ENCODE measurements at regions not wholly inside any gene's neighbourhood (a gene's known extent, or its start where the extent isn't known, plus 50 kb on each side); places are given as distances from the start of the nearest gene placed in this dataset.
"Not testable (repeated sequence)": the region's sequence is repeated elsewhere in the genome, so short reads cannot be mapped to it uniquely, and the experiment has no call there.

- CTCF ChIA-PET = interaction anchor here (0.5 kb wide), 1 partner anchor 510 kb away, joined by 4 read pairs; no protein-coding TSS in a partner anchor
- intact Hi-C loops (cut with micrococcal nuclease; ENCODE audit: unreplicated experiment) = loop anchor here (2.0 kb wide), 1 partner anchor 699 kb away; no protein-coding TSS in a partner anchor
- DNase-seq (ENCODE audit: low spot score) = peak; percentile 28
Observed at GRCh38 chrX:131675596-131676194, 131.8 kb downstream of the OR13H1 start.

GRCh38 chrX:131677655-131678628 lies 134.1 kb downstream of the OR13H1 start:
- H3K36me3 ChIP-seq (ENCODE audit: insufficient read depth, low read length, poor library complexity, severe bottlenecking) = no peaks in the 10 kb centered on the region
- ChIA-PET CTCF (no interaction called here), POLR2A (ENCODE audit: low non-redundant PET) (interaction anchor here (0.5 kb wide), 1 partner anchor 707 kb away, joined by 3 read pairs; no protein-coding TSS in a partner anchor)
- DNase-seq (ENCODE audit: low spot score) = peak; percentile 47
- intact Hi-C loops (cut with micrococcal nuclease; ENCODE audit: unreplicated experiment) = loop anchor here (2.0 kb wide), 1 partner anchor 701 kb away; no protein-coding TSS in a partner anchor
- TF ChIP-seq CTCF (conservative IDR thresholded peaks at IDR 0.05; ENCODE audit: low read depth, low read length) (peak; percentile 80), EZH2 (IDR thresholded peaks at IDR 0.05; ENCODE audit: borderline replicate concordance, low read depth, low read length, poor library complexity, severe bottlenecking) (no peak)
- H3K27ac ChIP-seq (ENCODE audit: low read depth, low read length, poor library complexity, severe bottlenecking) = no peak overlapping the region
- no peaks in the 10 kb centered on the region for H3K27me3 ChIP-seq (replicated peaks; ENCODE audit: insufficient read depth, low read depth, low read length, poor library complexity)
- BruUV-seq (replicated peaks) = no TSS peak
- H3K4me1 ChIP-seq (ENCODE audit: insufficient read depth, low read length, poor library complexity, severe bottlenecking) = no peaks in the 10 kb centered on the region
- no peak overlapping the region for H3K4me3 ChIP-seq (ENCODE audit: low read depth, low read length, poor library complexity, severe bottlenecking)
- H3K9me3 ChIP-seq (ENCODE audit: low read depth, low read length, poor library complexity, severe bottlenecking) = no peaks in the 10 kb centered on the region

More at GRCh38 chrX:131675596-131676194, 131.8 kb downstream of the OR13H1 start:
- Histone ChIP-seq H3K9me3 (ENCODE audit: low read depth, low read length, poor library complexity, severe bottlenecking) (no peaks in the 10 kb centered on the region), H3K36me3 (ENCODE audit: insufficient read depth, low read length, poor library complexity, severe bottlenecking) (no peaks in the 10 kb centered on the region), H3K27ac (ENCODE audit: low read depth, low read length, poor library complexity, severe bottlenecking) (no peak overlapping the region), H3K4me1 (ENCODE audit: insufficient read depth, low read length, poor library complexity, severe bottlenecking) (no peaks in the 10 kb centered on the region), H3K27me3 (replicated peaks; ENCODE audit: insufficient read depth, low read depth, low read length, poor library complexity) (no peaks in the 10 kb centered on the region), H3K4me3 (ENCODE audit: low read depth, low read length, poor library complexity, severe bottlenecking) (no peak overlapping the region)
- TF ChIP-seq CTCF (conservative IDR thresholded peaks at IDR 0.05; ENCODE audit: low read depth, low read length) = peak; percentile 63
- no peak for TF ChIP-seq EZH2 (IDR thresholded peaks at IDR 0.05; ENCODE audit: borderline replicate concordance, low read depth, low read length, poor library complexity, severe bottlenecking)
- POLR2A ChIA-PET (ENCODE audit: low non-redundant PET) = no interaction called here
- no TSS peak for BruUV-seq (replicated peaks)

GRCh38 chrX:131682735-131683134 lies 138.9 kb downstream of the OR13H1 start:
- CTCF ChIA-PET; H3K27me3 ChIP-seq (replicated peaks; ENCODE audit: insufficient read depth, low read depth, low read length, poor library complexity); DNase-seq (ENCODE audit: low spot score); H3K36me3 ChIP-seq (ENCODE audit: insufficient read depth, low read length, poor library complexity, severe bottlenecking); POLR2A ChIA-PET (ENCODE audit: low non-redundant PET); H3K4me3 ChIP-seq (ENCODE audit: low read depth, low read length, poor library complexity, severe bottlenecking); H3K27ac ChIP-seq (ENCODE audit: low read depth, low read length, poor library complexity, severe bottlenecking); H3K4me1 ChIP-seq (ENCODE audit: insufficient read depth, low read length, poor library complexity, severe bottlenecking); BruUV-seq (replicated peaks); intact Hi-C loops (cut with micrococcal nuclease; ENCODE audit: unreplicated experiment); H3K9me3 ChIP-seq (ENCODE audit: low read depth, low read length, poor library complexity, severe bottlenecking): not testable (repeated sequence)
